IPS-18c (cell line): ENCODE measurements at regions not wholly inside any gene's neighbourhood (a gene's known extent, or its start where the extent isn't known, plus 50 kb on each side); places are given as distances from the start of the nearest gene placed in this dataset.

Experiments used
- H3K4me3 ChIP-seq: 2 replicates; pipeline ENCODE4 v1.7.0; 2013; ENCODE audit warnings: low read depth, mild to moderate bottlenecking, low read length, moderate library complexity; ENCODE audit not compliant: insufficient read depth
- H3K9me3 ChIP-seq: one replicate; pipeline ENCODE4 v1.6.1; 2013; ENCODE audit warnings: mild to moderate bottlenecking, low read length, moderate library complexity; ENCODE audit not compliant: control insufficient read depth, insufficient read depth

DNA sequence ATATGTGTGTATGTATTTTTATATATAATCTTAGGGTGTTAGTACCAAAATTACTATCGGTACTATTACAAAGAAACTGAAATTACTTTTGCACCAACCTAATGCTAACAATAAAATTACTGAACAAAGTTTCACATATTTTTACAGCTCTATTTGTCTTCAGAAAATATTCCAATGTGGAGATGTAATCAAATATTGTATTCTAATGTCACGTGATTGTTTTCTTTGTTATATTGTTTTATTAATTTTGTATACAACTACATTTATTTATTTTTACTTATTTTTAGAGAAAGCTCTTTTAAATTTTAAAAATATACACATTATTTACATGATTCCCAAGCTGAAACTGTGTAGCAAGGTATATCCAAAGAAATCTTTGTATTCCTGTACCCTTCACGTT, 227.1 kb upstream of the KLF12 start:
- Histone ChIP-seq H3K9me3 (no peaks in the 10 kb centered on the region), H3K4me3 (no peak overlapping the region)

DNA sequence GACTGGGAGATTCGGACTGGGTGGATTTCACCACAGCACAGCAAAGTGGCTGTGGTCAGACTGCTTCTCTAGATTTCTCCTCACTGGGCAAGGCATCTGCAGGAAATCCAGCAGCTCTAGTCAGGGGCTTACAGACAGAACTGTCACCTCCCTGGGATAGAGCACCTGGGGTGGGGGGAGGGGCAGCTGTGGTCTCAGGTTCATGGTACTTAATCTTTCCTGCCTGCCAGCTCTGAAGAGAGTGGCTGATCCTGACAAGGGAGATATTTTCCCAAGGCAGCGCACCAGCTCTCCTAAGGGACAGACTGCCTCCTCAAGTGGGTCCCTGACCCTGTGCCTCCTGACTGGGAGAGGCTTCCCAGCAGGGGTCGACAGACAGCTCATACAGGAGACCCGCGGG, 212.8 kb upstream of the KLF12 start:
- Histone ChIP-seq H3K4me3 (no peak overlapping the region), H3K9me3 (no peaks in the 10 kb centered on the region)

- Histone ChIP-seq H3K4me3 (no peak overlapping the region), H3K9me3 (no peaks in the 10 kb centered on the region)
Measured at GRCh38 chr13:74338341-74338740, 204.1 kb upstream of the KLF12 start.

- H3K4me3 ChIP-seq, result no peak overlapping the region
- no peaks in the 10 kb centered on the region for H3K9me3 ChIP-seq
Measured at GRCh38 chr13:74336546-74336945, 202.3 kb upstream of the KLF12 start.

DNA sequence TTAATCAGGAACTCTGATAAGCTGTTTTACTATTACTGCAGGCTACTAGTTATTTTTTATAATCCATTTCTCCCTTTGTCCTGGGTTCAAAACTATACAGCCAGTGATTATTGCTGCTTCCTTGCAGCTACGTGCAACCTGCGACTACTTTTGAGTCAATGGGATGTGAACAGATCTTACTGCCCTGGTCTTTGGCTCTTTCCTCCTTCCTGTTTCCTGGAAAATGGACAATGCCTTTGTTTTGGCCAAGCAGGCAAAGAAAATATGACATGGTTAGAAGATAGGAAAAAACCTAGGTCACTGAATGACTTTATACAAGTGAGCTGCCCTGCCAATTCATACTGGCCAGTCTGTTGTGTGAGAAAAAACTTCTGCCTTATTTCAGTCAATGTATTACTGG, 201.2 kb upstream of the KLF12 start:
- no peaks in the 10 kb centered on the region for H3K9me3 ChIP-seq
- H3K4me3 ChIP-seq, result no peak overlapping the region

GRCh38 chr13:74329962-74330361, 195.8 kb upstream of the KLF12 start:
- no peaks in the 10 kb centered on the region for H3K9me3 ChIP-seq
- H3K4me3 ChIP-seq, result no peak overlapping the region

GRCh38 chr13:74325106-74325505, 190.9 kb upstream of the KLF12 start:
- H3K9me3 ChIP-seq, result no peaks in the 10 kb centered on the region
- H3K4me3 ChIP-seq, result no peak overlapping the region

DNA sequence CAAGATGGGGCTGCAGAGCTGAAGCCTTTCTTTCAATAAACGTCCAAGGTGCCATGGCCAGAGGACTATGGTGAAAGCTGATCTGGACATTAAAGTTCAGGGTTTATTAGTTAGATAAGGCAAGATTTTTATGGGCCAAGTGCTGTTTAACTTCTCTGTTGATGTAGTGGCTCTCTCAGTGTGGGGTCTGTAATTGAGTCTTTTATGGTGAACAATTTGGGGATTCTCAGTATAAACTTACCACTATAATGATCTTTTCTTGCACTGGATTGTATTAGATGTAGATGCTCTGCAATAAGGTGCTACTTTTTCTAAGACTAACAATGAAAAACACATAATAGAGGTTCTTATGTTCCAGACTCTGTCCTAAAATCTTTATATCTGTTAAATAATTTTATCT, 190.1 kb upstream of the KLF12 start:
- Histone ChIP-seq H3K4me3 (no peak overlapping the region), H3K9me3 (no peaks in the 10 kb centered on the region)

DNA sequence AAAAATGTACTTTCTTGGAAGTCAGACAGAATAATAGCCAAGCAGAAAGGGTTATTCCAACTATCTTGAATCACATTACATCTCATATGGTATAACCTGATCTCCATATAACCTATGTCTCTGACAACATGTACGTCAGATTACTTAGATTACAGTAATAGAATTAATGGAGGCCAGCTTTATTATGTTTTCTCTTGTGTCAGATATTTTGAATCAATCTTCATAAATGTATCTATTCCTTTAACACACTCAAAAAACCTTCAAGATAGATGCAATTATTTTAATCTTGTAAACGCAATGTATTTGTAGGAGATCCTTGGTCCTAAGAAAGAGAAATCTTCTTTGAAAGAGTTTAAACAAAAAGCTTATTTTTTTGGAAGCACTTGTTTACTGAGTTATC, 188.4 kb upstream of the KLF12 start:
- no peaks in the 10 kb centered on the region for H3K9me3 ChIP-seq
- no peak overlapping the region for H3K4me3 ChIP-seq

DNA sequence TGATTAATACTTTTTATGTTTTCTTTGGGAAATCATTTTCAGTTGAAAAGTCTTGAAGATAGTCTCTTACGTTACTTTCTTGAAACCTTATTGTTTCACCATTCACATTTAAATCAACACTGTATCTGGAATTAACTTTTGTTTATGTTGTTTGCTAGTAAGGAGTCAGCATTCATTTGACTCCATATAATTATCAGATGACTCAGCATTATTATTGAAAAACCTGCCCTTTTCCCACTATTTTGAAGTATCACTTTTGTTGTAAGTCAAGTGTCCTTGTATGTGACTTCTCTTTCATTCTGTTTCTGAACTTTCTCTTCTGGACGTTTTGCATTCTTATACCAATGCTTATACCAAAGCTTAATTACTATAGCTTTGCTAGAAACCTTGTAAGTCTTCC, 186.1 kb upstream of the KLF12 start:
- H3K4me3 ChIP-seq, result no peak overlapping the region
- H3K9me3 ChIP-seq, result no peaks in the 10 kb centered on the region

- H3K9me3 ChIP-seq, result no peaks in the 10 kb centered on the region
- H3K4me3 ChIP-seq, result no peak overlapping the region
Measured at GRCh38 chr13:74316547-74316946, 182.3 kb upstream of the KLF12 start.

GRCh38 chr13:74306496-74306895, 172.3 kb upstream of the KLF12 start:
- Histone ChIP-seq H3K9me3 (no peaks in the 10 kb centered on the region), H3K4me3 (no peak overlapping the region)

DNA sequence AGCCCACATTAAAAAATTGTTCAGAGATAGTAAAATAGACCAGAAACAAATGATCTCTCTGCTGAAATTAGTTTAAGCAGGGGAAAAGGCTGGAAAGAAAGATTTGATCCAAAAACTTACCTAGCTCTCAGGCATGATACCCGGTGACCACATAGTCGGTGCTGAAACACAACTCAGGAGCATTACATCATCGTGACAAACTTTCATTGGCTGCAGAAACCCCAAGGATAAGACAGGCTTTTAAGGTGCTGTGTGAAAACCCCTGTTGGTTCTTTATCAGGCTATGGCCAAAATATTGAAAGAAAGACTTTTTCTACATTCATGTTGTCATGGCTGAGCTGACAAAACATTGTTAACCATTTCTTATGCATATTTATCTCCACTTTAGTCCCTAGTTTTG, 171.7 kb upstream of the KLF12 start:
- H3K9me3 ChIP-seq, result no peaks in the 10 kb centered on the region
- no peak overlapping the region for H3K4me3 ChIP-seq

DNA sequence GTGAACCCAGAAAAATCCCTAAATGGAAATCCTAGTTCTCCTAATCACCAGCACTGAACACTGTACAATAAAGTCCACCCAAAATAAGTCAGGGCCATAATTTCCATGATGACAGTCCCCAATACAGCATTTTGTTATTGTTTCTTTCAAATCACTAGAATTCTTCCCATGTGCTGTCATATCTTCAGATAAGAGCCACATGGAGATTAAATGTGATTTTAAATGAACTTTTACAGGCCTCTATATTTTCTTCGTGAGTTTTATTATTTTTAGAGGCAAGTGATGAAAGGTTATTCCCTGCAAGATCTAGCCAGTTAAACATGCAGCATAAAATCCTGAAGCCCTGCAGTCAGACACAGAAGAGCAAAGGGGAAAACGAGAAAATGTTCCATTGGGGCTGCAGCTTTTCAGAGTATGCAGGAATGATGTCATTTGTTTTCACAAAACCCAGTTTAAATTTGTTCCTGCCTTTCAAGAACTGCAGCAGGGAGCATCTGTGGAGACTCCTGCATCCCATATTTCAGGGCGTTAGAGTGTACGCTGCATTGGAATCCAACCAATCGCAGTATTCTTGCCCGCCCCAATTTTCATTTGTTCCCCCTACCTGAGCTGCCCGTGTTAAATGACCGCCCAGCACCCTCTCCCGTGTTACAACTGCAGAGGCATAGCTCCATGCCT, 167.2 kb upstream of the KLF12 start:
- no peak overlapping the region for H3K4me3 ChIP-seq
- peaks cover 2% of the 10 kb centered on the region for H3K9me3 ChIP-seq

GRCh38 chr13:74300162-74300561, 166.0 kb upstream of the KLF12 start:
- Histone ChIP-seq H3K4me3 (no peak overlapping the region), H3K9me3 (peaks cover 2% of the 10 kb centered on the region)

DNA sequence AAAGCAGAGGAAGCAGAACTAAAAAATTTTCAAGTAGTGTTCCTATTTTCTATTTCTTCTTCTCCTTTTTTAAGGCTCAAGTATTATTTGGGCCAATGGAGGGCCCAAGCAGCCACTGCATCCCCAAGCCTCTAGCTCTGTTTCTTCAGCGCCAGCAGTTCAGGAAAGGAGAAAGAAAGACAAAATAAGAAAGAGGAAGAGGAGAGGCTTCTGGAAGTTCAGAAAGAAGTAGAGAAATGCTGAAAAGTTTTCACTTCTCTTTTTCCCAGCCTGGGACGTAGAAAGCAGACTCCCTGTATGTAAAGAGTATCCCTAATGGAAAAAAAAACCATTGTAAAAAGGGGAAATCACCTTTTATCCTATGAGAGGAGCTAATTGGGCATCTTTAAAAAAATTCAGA, 165.5 kb upstream of the KLF12 start:
- Histone ChIP-seq H3K9me3 (peaks cover 2% of the 10 kb centered on the region), H3K4me3 (no peak overlapping the region)

DNA sequence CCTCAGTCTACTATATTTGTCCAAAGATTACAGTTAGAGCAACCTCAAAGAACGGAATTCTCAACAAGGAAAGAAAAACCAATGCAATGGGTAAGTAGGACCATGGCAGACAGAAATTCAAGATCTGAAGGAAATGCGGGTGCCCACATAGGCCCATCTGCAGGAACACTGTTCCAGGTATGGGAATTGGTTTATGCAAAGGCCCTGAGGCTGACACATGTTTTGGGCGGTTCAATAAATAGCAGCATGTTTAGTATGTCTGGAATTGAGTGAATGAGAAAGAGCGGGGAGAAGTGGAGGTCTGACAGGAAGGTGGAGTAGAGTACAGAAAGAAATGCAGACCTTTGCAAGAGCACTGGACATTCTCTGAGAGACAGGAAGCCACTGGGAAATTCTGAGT, 164.7 kb upstream of the KLF12 start:
- no peak overlapping the region for H3K4me3 ChIP-seq
- H3K9me3 ChIP-seq, result peaks cover 2% of the 10 kb centered on the region

DNA sequence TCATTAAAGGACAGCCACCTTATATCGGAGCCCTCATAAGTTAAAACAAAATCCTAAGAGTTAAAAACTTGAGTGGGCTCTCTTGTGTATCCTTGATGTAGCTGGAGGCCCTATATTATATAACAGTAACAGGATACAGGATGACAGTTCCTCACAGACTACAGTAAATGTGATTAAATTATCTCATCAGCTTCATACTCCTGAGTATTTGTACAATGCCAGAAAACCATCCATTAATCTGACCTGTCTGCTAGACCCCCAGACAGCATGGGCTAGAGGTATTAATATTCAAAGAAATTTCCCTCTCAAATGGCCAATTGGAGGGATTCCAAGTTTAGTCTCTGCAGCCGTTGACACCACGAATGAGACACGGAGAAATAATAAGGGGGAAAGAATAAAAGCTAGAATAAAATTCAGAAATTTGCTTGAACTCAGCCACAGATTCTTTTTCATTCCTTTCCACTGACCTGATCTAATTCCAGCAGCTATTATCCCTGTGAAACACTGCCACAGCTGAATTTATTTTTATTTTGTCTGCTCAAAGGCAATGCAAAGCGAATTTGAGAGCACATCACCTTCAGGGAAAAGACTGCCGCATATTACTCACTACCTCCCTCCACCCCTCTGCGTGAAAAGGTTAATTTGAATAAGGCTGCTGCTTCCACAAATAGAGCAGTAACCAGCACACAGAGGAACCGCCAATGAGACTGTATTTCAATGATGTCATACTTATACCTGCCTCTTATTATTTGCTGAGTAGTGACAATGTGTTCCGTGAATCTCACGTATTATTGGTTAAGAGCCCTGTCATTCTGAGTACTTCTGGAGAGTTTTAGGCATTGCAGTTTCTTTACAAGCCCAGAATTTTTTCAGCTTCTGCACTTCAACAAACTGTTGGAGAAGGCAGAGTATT, 155.9 kb upstream of the KLF12 start:
- Histone ChIP-seq H3K4me3 (no peak overlapping the region), H3K9me3 (no peaks in the 10 kb centered on the region)
